Progenitor cell of endocrine pancreas (in vitro differentiated cells): ENCODE measurements at regions not wholly inside any gene's neighbourhood (a gene's known extent, or its start where the extent isn't known, plus 50 kb on each side); places are given as distances from the start of the nearest gene placed in this dataset.
"Not testable (repeated sequence)": the region's sequence is repeated elsewhere in the genome, so short reads cannot be mapped to it uniquely, and the experiment has no call there.

Source experiments
- DNase-seq: peaks from one replicate; pipeline ENCODE4 v3.0.0; 2021; ENCODE audit warnings: low spot score; ENCODE audit not compliant: unreplicated experiment
- H3K27ac Mint-ChIP-seq: 2 replicates; pipeline ENCODE4 v1.8.0; 2021; ENCODE audit warnings: mild to moderate bottlenecking, moderate library complexity, mixed read lengths
- H3K27me3 Mint-ChIP-seq: 2 replicates; pipeline ENCODE4 v1.8.0; 2021; ENCODE audit warnings: mixed read lengths
- H3K36me3 Mint-ChIP-seq: 2 replicates; pipeline ENCODE4 v1.8.0; 2022; ENCODE audit warnings: mixed read lengths; ENCODE audit not compliant: insufficient read depth
- H3K4me1 Mint-ChIP-seq: 2 replicates; pipeline ENCODE4 v1.8.0; 2021; ENCODE audit warnings: low read depth, mixed read lengths
- H3K4me3 Mint-ChIP-seq: 2 replicates; pipeline ENCODE4 v1.8.0; 2021; ENCODE audit warnings: low read depth, mild to moderate bottlenecking, moderate library complexity, mixed read lengths
- H3K9me3 Mint-ChIP-seq: 2 replicates; pipeline ENCODE4 v1.8.0; 2021; ENCODE audit warnings: low read depth, mixed read lengths
- CTCF ChIP-seq: fragments of 200-600 bp; sonication (generic); IDR thresholded peaks from one replicate; pipeline ENCODE4 v1.5.0; 2021; ENCODE audit warnings: antibody characterized with exemption, mild to moderate bottlenecking; ENCODE audit not compliant: unreplicated experiment

GRCh38 chr1:60615666-60616065, 466.7 kb upstream of the NFIA start:
- no peaks in the 10 kb centered on the region for H3K4me1 Mint-ChIP-seq
- no peaks in the 10 kb centered on the region for H3K36me3 Mint-ChIP-seq
- H3K9me3 Mint-ChIP-seq = no peaks in the 10 kb centered on the region
- H3K27me3 Mint-ChIP-seq = no peaks in the 10 kb centered on the region
- no peak for DNase-seq
- no peak overlapping the region for H3K27ac Mint-ChIP-seq
- no peak for TF ChIP-seq CTCF
- H3K4me3 Mint-ChIP-seq = no peak overlapping the region

GRCh38 chr1:60612790-60613189, 469.6 kb upstream of the NFIA start:
- no peak for DNase-seq
- no peaks in the 10 kb centered on the region for H3K36me3 Mint-ChIP-seq
- no peaks in the 10 kb centered on the region for H3K4me1 Mint-ChIP-seq
- no peak overlapping the region for H3K4me3 Mint-ChIP-seq
- TF ChIP-seq CTCF = no peak
- no peaks in the 10 kb centered on the region for H3K27me3 Mint-ChIP-seq
- peaks cover 3% of the 10 kb centered on the region for H3K9me3 Mint-ChIP-seq
- no peak overlapping the region for H3K27ac Mint-ChIP-seq

GRCh38 chr1:60606921-60607320, 475.4 kb upstream of the NFIA start:
- not testable (repeated sequence) for H3K27me3 Mint-ChIP-seq, DNase-seq, H3K4me1 Mint-ChIP-seq, H3K36me3 Mint-ChIP-seq, H3K4me3 Mint-ChIP-seq, H3K27ac Mint-ChIP-seq
- H3K9me3 Mint-ChIP-seq = peaks cover 17% of the 10 kb centered on the region

GRCh38 chr1:60600532-60600931, 481.8 kb upstream of the NFIA start:
- Mint-ChIP-seq H3K4me1 (peaks cover 6% of the 10 kb centered on the region), H3K4me3 (no peak overlapping the region), H3K36me3 (peaks cover 3% of the 10 kb centered on the region), H3K9me3 (peaks cover 14% of the 10 kb centered on the region), H3K27ac (no peak overlapping the region), H3K27me3 (no peaks in the 10 kb centered on the region)
- no peak for TF ChIP-seq CTCF
- DNase-seq = no peak

GRCh38 chr1:60599574-60599973, 482.8 kb upstream of the NFIA start:
- peaks cover 3% of the 10 kb centered on the region for H3K36me3 Mint-ChIP-seq
- peaks cover 14% of the 10 kb centered on the region for H3K9me3 Mint-ChIP-seq
- H3K4me1 Mint-ChIP-seq = peaks cover 6% of the 10 kb centered on the region
- no peak for TF ChIP-seq CTCF
- H3K27me3 Mint-ChIP-seq = no peaks in the 10 kb centered on the region
- no peak overlapping the region for H3K27ac Mint-ChIP-seq
- H3K4me3 Mint-ChIP-seq = no peak overlapping the region
- no peak for DNase-seq

- no peaks in the 10 kb centered on the region for H3K27me3 Mint-ChIP-seq
- H3K36me3 Mint-ChIP-seq = no peaks in the 10 kb centered on the region
- DNase-seq = no peak
- no peak for TF ChIP-seq CTCF
- peaks cover 4% of the 10 kb centered on the region for H3K9me3 Mint-ChIP-seq
- peaks cover 6% of the 10 kb centered on the region for H3K4me1 Mint-ChIP-seq
- H3K4me3 Mint-ChIP-seq = no peak overlapping the region
- no peak overlapping the region for H3K27ac Mint-ChIP-seq
Observed at GRCh38 chr1:60598041-60598910, 484.1 kb upstream of the NFIA start.
